ENCODE measurements at regions not wholly inside any gene's neighbourhood (a gene's known extent, or its start where the extent isn't known, plus 50 kb on each side); places are given as distances from the start of the nearest gene placed in this dataset.
"Not testable (repeated sequence)": the region's sequence is repeated elsewhere in the genome, so short reads cannot be mapped to it uniquely, and the experiment has no call there.

DNA sequence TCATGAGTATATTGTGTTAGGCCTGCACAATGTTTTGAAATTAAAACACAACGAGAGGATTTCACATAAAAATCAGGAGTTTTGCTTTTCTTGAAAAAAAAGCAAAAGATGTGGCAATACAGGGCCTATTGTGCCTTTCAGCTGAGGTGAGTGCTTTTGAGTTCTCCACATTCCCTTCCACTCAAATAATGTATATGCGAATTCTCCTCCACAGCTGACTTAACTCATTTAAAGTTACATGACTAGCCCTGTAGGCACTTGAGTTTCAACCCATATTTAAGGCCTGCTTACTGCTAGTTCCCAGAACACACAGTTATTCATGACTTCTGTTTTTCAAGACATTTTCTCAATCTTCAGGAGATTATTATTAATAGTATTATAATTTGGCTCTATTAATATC lies 353.1 kb downstream of the NUP35 start:
- TF ChIP-seq, protein P1, sequence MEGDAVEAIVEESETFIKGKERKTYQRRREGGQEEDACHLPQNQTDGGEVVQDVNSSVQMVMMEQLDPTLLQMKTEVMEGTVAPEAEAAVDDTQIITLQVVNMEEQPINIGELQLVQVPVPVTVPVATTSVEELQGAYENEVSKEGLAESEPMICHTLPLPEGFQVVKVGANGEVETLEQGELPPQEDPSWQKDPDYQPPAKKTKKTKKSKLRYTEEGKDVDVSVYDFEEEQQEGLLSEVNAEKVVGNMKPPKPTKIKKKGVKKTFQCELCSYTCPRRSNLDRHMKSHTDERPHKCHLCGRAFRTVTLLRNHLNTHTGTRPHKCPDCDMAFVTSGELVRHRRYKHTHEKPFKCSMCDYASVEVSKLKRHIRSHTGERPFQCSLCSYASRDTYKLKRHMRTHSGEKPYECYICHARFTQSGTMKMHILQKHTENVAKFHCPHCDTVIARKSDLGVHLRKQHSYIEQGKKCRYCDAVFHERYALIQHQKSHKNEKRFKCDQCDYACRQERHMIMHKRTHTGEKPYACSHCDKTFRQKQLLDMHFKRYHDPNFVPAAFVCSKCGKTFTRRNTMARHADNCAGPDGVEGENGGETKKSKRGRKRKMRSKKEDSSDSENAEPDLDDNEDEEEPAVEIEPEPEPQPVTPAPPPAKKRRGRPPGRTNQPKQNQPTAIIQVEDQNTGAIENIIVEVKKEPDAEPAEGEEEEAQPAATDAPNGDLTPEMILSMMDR (IDR thresholded peaks at IDR 0.05; ENCODE audit: unreplicated experiment), result no peak
- no peaks in the 10 kb centered on the region for H3K36me3 Mint-ChIP-seq (ENCODE audit: insufficient read depth, unreplicated experiment)
- BruUV-seq (replicated peaks), result no TSS peak
- intact Hi-C loops (cut with micrococcal nuclease), result no loop called here
- no peaks in the 10 kb centered on the region for H3K4me1 Mint-ChIP-seq (ENCODE audit: insufficient read depth, unreplicated experiment)
- H3K27ac Mint-ChIP-seq (ENCODE audit: low read depth, unreplicated experiment), result no peak overlapping the region
- DNase-seq (ENCODE audit: unreplicated experiment), result no peak
- H3K27me3 Mint-ChIP-seq (ENCODE audit: insufficient read depth, unreplicated experiment), result no peaks in the 10 kb centered on the region
- POLR2A ChIA-PET, result no interaction called here
- CTCF ChIA-PET, result no interaction called here
- no peak overlapping the region for H3K4me3 Mint-ChIP-seq (ENCODE audit: unreplicated experiment)
- H3K9me3 Mint-ChIP-seq (ENCODE audit: unreplicated experiment), result no peaks in the 10 kb centered on the region

DNA sequence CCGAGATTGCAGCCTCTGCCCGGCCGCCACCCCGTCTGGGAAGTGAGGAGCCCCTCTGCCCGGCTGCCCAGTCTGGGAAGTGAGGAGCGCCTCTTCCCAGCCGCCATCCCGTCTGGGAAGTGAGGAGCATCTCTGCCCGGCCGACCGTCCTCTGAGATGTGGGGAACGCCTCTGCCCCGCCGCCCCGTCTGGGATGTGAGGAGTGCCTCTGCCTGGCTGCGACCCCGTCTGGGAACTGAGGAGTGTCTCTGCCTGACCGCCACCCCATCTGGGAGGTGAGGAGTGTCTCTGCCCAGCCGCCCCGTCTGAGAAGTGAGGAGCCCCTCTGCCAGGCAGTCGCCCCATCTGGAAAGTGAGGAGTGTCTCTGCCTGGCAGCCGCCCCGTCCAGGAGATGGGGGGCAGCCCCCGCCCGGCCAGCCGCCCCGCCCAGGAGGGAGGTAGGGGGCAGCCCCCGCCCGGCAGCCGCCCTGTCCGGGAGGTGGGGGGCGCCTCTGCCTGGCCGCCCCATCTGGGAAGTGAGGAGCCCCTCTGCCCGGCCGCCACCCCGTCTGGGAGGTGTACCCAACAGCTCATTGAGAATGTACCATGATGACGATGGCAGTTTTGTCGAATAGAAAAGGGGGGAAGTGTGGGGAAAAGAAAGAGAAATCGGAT lies 354.8 kb downstream of the NUP35 start:
- H3K4me3 Mint-ChIP-seq (ENCODE audit: unreplicated experiment); H3K36me3 Mint-ChIP-seq (ENCODE audit: insufficient read depth, unreplicated experiment); intact Hi-C loops (cut with micrococcal nuclease); H3K27ac Mint-ChIP-seq (ENCODE audit: low read depth, unreplicated experiment); H3K27me3 Mint-ChIP-seq (ENCODE audit: insufficient read depth, unreplicated experiment); H3K9me3 Mint-ChIP-seq (ENCODE audit: unreplicated experiment); H3K4me1 Mint-ChIP-seq (ENCODE audit: insufficient read depth, unreplicated experiment); POLR2A ChIA-PET; DNase-seq (ENCODE audit: unreplicated experiment); BruUV-seq (replicated peaks): not testable (repeated sequence)
- CTCF ChIA-PET, result interaction anchor here (0.7 kb wide), 1 partner anchor 430 kb away, joined by 5 read pairs; no protein-coding TSS in a partner anchor

DNA sequence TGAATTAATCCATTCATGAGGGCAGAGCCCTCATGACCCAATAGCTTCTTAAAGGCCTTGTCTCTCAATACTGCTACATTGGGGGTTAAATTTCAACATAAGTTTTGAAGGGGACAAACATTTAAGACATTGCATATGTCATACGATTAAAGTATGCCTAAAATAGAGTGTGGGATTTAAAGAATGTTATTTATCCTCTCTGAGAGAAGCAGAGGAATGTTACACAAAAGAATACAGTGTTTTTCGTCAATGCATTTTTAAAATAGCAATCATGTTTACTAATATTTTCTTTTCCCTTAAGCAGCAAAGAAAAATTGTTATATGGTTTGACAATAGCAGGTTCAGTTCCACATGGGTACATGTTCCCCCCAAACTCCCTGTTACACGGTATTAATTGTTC lies 363.1 kb downstream of the NUP35 start:
- CTCF ChIA-PET, result interaction anchor here (0.8 kb wide), 1 partner anchor 14 kb away, joined by 3 read pairs; no protein-coding TSS in a partner anchor
- DNase-seq (ENCODE audit: unreplicated experiment), result no peak
- intact Hi-C loops (cut with micrococcal nuclease), result no loop called here
- TF ChIP-seq, protein P1 (IDR thresholded peaks at IDR 0.05; ENCODE audit: unreplicated experiment), result no peak
- Mint-ChIP-seq H3K4me1 (ENCODE audit: insufficient read depth, unreplicated experiment) (peaks cover 7% of the 10 kb centered on the region), H3K4me3 (ENCODE audit: unreplicated experiment) (no peak overlapping the region), H3K27ac (ENCODE audit: low read depth, unreplicated experiment) (no peak overlapping the region), H3K36me3 (ENCODE audit: insufficient read depth, unreplicated experiment) (no peaks in the 10 kb centered on the region), H3K27me3 (ENCODE audit: insufficient read depth, unreplicated experiment) (no peaks in the 10 kb centered on the region), H3K9me3 (ENCODE audit: unreplicated experiment) (no peaks in the 10 kb centered on the region)
- POLR2A ChIA-PET, result no interaction called here
- no TSS peak for BruUV-seq (replicated peaks)

DNA sequence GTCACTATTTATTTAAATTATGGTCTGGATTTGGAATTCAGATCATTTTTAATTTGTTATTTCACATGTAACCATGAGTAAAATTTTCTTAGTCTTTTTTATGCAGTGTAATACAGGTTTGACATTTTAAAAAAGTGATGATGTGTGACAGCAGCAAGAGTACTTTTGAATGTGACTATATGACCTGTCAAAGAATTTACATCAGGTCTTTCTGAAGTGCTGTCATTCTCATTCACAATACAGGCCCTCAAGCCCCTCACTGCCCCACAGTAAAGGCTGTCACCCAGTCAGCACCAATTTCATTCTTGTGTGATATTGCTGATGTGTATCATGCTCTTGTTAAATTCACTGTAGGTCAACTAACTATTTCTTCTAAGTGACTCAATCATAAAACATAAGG lies 364.2 kb downstream of the NUP35 start:
- POLR2A ChIA-PET, result no interaction called here
- no TSS peak for BruUV-seq (replicated peaks)
- TF ChIP-seq, protein P1 (IDR thresholded peaks at IDR 0.05; ENCODE audit: unreplicated experiment), result no peak
- H3K27ac Mint-ChIP-seq (ENCODE audit: low read depth, unreplicated experiment), result no peak overlapping the region
- intact Hi-C loops (cut with micrococcal nuclease), result no loop called here
- CTCF ChIA-PET, result no interaction called here
- H3K4me3 Mint-ChIP-seq (ENCODE audit: unreplicated experiment), result no peak overlapping the region
- no peaks in the 10 kb centered on the region for H3K36me3 Mint-ChIP-seq (ENCODE audit: insufficient read depth, unreplicated experiment)
- no peaks in the 10 kb centered on the region for H3K9me3 Mint-ChIP-seq (ENCODE audit: unreplicated experiment)
- peaks cover 7% of the 10 kb centered on the region for H3K4me1 Mint-ChIP-seq (ENCODE audit: insufficient read depth, unreplicated experiment)
- no peaks in the 10 kb centered on the region for H3K27me3 Mint-ChIP-seq (ENCODE audit: insufficient read depth, unreplicated experiment)
- no peak for DNase-seq (ENCODE audit: unreplicated experiment)

- Mint-ChIP-seq H3K27me3 (ENCODE audit: insufficient read depth, unreplicated experiment) (no peaks in the 10 kb centered on the region), H3K9me3 (ENCODE audit: unreplicated experiment) (no peaks in the 10 kb centered on the region), H3K27ac (ENCODE audit: low read depth, unreplicated experiment) (no peak overlapping the region), H3K36me3 (ENCODE audit: insufficient read depth, unreplicated experiment) (no peaks in the 10 kb centered on the region), H3K4me3 (ENCODE audit: unreplicated experiment) (no peak overlapping the region), H3K4me1 (ENCODE audit: insufficient read depth, unreplicated experiment) (peaks cover 7% of the 10 kb centered on the region)
- intact Hi-C loops (cut with micrococcal nuclease), result no loop called here
- TF ChIP-seq, protein P1 (IDR thresholded peaks at IDR 0.05; ENCODE audit: unreplicated experiment), result no peak
- CTCF ChIA-PET, result interaction anchor here (0.7 to 0.8 kb wide), 2 partner anchors 241 to 988 kb away, joined by 3 read pairs; no protein-coding TSS in a partner anchor
- no peak for DNase-seq (ENCODE audit: unreplicated experiment)
- POLR2A ChIA-PET, result no interaction called here
- BruUV-seq (replicated peaks), result no TSS peak
Measured at GRCh38 chr2:183490489-183490888, 366.2 kb downstream of the NUP35 start.

All from MCF 10A (cell line).